OCI-LY3 (cell line): ENCODE measurements at regions not wholly inside any gene's neighbourhood (a gene's known extent, or its start where the extent isn't known, plus 50 kb on each side); places are given as distances from the start of the nearest gene placed in this dataset.

Experiments used
- CTCF ChIP-seq: fragments of 200-600, 300-600 bp; sonication (generic); IDR thresholded peaks from 2 replicates; pipeline ENCODE4 v1.5.1; 2014; ENCODE audit warnings: antibody characterized with exemption, low read length, low read depth
- EZH2phosphoT487 ChIP-seq: fragments of 200-600 bp; shearing (Covaris generic); IDR thresholded peaks from 2 replicates; pipeline ENCODE4 v1.6.1; 2018; ENCODE audit warnings: antibody characterized with exemption, mixed run types, low read depth

- TF ChIP-seq CTCF (no peak), EZH2phosphoT487 (no peak)
Observed at GRCh38 chr2:226544596-226545210, 254.9 kb downstream of the IRS1 start.
